K562 (cell line): ENCODE measurements at regions not wholly inside any gene's neighbourhood (a gene's known extent, or its start where the extent isn't known, plus 50 kb on each side); places are given as distances from the start of the nearest gene placed in this dataset.
"Not testable (repeated sequence)": the region's sequence is repeated elsewhere in the genome, so short reads cannot be mapped to it uniquely, and the experiment has no call there.

Source experiments
- ATAC-seq: fragments of 200-7000 bp; cut with Tn5 transposase; 3 replicates; pipeline ENCODE4 v1.9.1; 2020; ENCODE audit warnings: moderate library complexity
- BruUV-seq: library from RNA; stranded (reverse); fragments of 400-500 nt; replicated peaks from 2 replicates; lab custom pipeline; 2021; lab: Mats Ljungman, UMichigan
- CTCF ChIA-PET: fragments of 300-600 bp; formaldehyde crosslinking; extraction: SDS; loops from one replicate; lab custom pipeline; 2021; ENCODE audit warnings: low intra/inter-chr PET ratio; lab: Yijun Ruan, JAX
- POLR2A ChIA-PET: fragments of 300-600, 350-650 bp; sonication (Branson Sonifier 250); formaldehyde crosslinking; extraction: SDS; loops from one replicate; lab custom pipeline; 2021; ENCODE audit warnings: antibody characterized with exemption, inconsistent platforms; lab: Yijun Ruan, JAX
- DNase-seq, 4 experiments: peaks; one replicate each; pipeline versions ENCODE4 v3.0.0 to v3.0.0-alpha.2; 2011 to 2018; ENCODE audit warnings: low spot score in 3 of 4, mixed read lengths in 3 of 4; ENCODE audit errors: extremely low read depth in 1 of 4
- FAIRE-seq: peaks from 2 replicates; lab custom pipeline; 2011; peaks lifted over from hg19 to GRCh38; lab: Jason Lieb, UNC
- H2AFZ ChIP-seq: 2 replicates; pipeline ENCODE4 v1.6.0; 2011; ENCODE audit warnings: low read depth, low read length, control low read depth, inconsistent platforms
- H3K27ac ChIP-seq: fragments of 200-600 bp; 3 replicates; pipeline ENCODE4 v1.8.0; 2011; ENCODE audit warnings: low read depth, mild to moderate bottlenecking, control low read depth, inconsistent platforms, low read length, moderate library complexity, mixed read lengths; ENCODE audit errors: extremely low read depth
- H3K27me3 ChIP-seq, 2 experiments: fragments of 300-600 bp in 1 of 2; 2 replicates in 1 of 2; 3 replicates in 1 of 2; pipeline versions ENCODE4 v1.6.0 to v1.8.0; 2011; ENCODE audit warnings: inconsistent platforms in 2 of 2, low read length in 2 of 2, mild to moderate bottlenecking in 1 of 2, mixed read lengths in 1 of 2, moderate library complexity in 1 of 2; ENCODE audit not compliant: control insufficient read depth in 2 of 2, insufficient read depth in 2 of 2
- H3K36me3 ChIP-seq: fragments of 300-600 bp; 3 replicates; pipeline ENCODE4 v1.8.0; 2011; ENCODE audit warnings: mild to moderate bottlenecking, low read length, inconsistent platforms; ENCODE audit not compliant: control insufficient read depth, insufficient read depth
- H3K4me1 ChIP-seq, 2 experiments: fragments of 200-600 bp in 1 of 2; replicated peaks in 1 of 2; 2 replicates in 1 of 2; 3 replicates in 1 of 2; pipeline versions ENCODE4 v1.5.1 to v1.8.0; 2011; ENCODE audit warnings: inconsistent platforms in 2 of 2, low read length in 2 of 2, mild to moderate bottlenecking in 1 of 2, mixed read lengths in 1 of 2, moderate library complexity in 1 of 2; ENCODE audit not compliant: control insufficient read depth in 2 of 2, insufficient read depth in 2 of 2
- H3K4me2 ChIP-seq: 2 replicates; pipeline ENCODE4 v1.6.1; 2011; ENCODE audit warnings: low read length, control low read depth, inconsistent platforms, mixed read lengths; ENCODE audit not compliant: insufficient read depth
- H3K4me3 ChIP-seq: fragments of 200-600 bp; sonication (generic), shearing (Covaris generic); 2 replicates; pipeline ENCODE4 v1.5.1; 2016; ENCODE audit warnings: control low read depth, inconsistent platforms
- H3K79me2 ChIP-seq: fragments of 200-600 bp; 3 replicates; pipeline ENCODE4 v1.8.0; 2011; ENCODE audit warnings: low read length, inconsistent platforms; ENCODE audit not compliant: control insufficient read depth, insufficient read depth
- H3K9ac ChIP-seq, 2 experiments: 2 replicates each; pipeline versions ENCODE4 v1.6.0 to v1.6.1; 2011; ENCODE audit warnings: low read depth in 2 of 2, low read length in 2 of 2, control low read depth in 1 of 2, inconsistent platforms in 1 of 2, mild to moderate bottlenecking in 1 of 2, mixed read lengths in 1 of 2; ENCODE audit not compliant: insufficient read depth in 1 of 2
- H3K9me1 ChIP-seq: one replicate; pipeline ENCODE4 v1.6.0; 2011; ENCODE audit warnings: inconsistent platforms, mild to moderate bottlenecking, low read length, moderate library complexity; ENCODE audit not compliant: control insufficient read depth, insufficient read depth
- H3K9me3 ChIP-seq: replicated peaks from 2 replicates; pipeline ENCODE4 v1.5.1; 2011; ENCODE audit warnings: low read depth, low read length, inconsistent platforms; ENCODE audit not compliant: control insufficient read depth, insufficient read depth
- H4K20me1 ChIP-seq: replicated peaks from 2 replicates; pipeline ENCODE4 v1.6.1; 2011; ENCODE audit warnings: low read length, inconsistent platforms, mixed read lengths; ENCODE audit not compliant: control insufficient read depth, insufficient read depth
- GMEB1 ChIP-seq: fragments of 250-450 bp; sonication (Bioruptor Pico); IDR thresholded peaks from 2 replicates; pipeline ENCODE4 v1.4.0; 2020; ENCODE audit warnings: mild to moderate bottlenecking
- WGBS: fragments of 100-300 bp; shearing (Covaris generic); methylation state at CpG from one replicate; pipeline ENCODE4 v1.1.6; 2016; ENCODE audit warnings: low coverage, mixed read lengths; ENCODE audit not compliant: insufficient coverage; ENCODE audit errors: missing lambda C conversion rate; 5-methylcytosine and 5-hydroxymethylcytosine counted together
- in situ Hi-C: fragments of 300-500 bp; cut with MboI; formaldehyde crosslinking; loops from 4 replicates; pipeline ENCODE4 v1.15.0; 2018; ENCODE audit warnings: inconsistent platforms, mixed read lengths
- intact Hi-C: fragments of 100-400 bp; cut with micrococcal nuclease; formaldehyde crosslinking; loops from 2 replicates; pipeline ENCODE4 v1.14.2; 2022
- TF ChIP-seq, protein P1 (sequence below), 2 experiments: fragments of 450-650 bp in 1 of 2; sonication (generic) in 1 of 2; formaldehyde crosslinking in 1 of 2; IDR thresholded peaks in 1 of 2; conservative IDR thresholded peaks in 1 of 2; 2 replicates each; pipeline versions ENCODE4 v1.6.1 to v1.8.1; 2016 to 2023; ENCODE audit warnings: mild to moderate bottlenecking in 2 of 2, moderate library complexity in 2 of 2, inconsistent platforms in 1 of 2, missing genetic modification reagents in 1 of 2

- TF ChIP-seq, protein P1, sequence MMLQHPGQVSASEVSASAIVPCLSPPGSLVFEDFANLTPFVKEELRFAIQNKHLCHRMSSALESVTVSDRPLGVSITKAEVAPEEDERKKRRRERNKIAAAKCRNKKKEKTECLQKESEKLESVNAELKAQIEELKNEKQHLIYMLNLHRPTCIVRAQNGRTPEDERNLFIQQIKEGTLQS (IDR thresholded peaks at IDR 0.05) = no peak
- TF ChIP-seq, protein P1 (CRISPR knock-in tag; conservative IDR thresholded peaks at IDR 0.05) = no peak
- TF ChIP-seq GMEB1 = no peak
- TF ChIP-seq, all 486 proteins: peak for 0
Observed at GRCh38 chr2:58334414-58334813, 93.3 kb upstream of the FANCL start (continued).

GRCh38 chr2:58325296-58325895 is 84.3 kb upstream of the FANCL start:
- H3K9me1 ChIP-seq, in situ Hi-C loops, H3K27ac ChIP-seq, ATAC-seq, H4K20me1 ChIP-seq, H3K9ac ChIP-seq, H3K4me2 ChIP-seq, H3K27me3 ChIP-seq, H2AFZ ChIP-seq, H3K4me3 ChIP-seq, H3K79me2 ChIP-seq, FAIRE-seq, CTCF ChIA-PET, BruUV-seq, H3K9me3 ChIP-seq, H3K4me1 ChIP-seq, intact Hi-C loops, H3K36me3 ChIP-seq, DNase-seq: not testable (repeated sequence)
- WGBS = 0% methylated on average over 18 of the region's 18 CpGs
- POLR2A ChIA-PET = interaction anchor here (0.6 kb wide), 1 partner anchor 291 kb away, joined by 6 read pairs; no protein-coding TSS in a partner anchor
